H9 (cell line): ENCODE measurements at regions not wholly inside any gene's neighbourhood (a gene's known extent, or its start where the extent isn't known, plus 50 kb on each side); places are given as distances from the start of the nearest gene placed in this dataset.
A peak's percentile ranks its signal among the peaks of the same experiment; 100 is the strongest.

Experiments used
- DNase-seq: peaks from one replicate; pipeline ENCODE4 v3.0.0-alpha.2; 2017
- H2AFZ ChIP-seq: one replicate; pipeline ENCODE4 v1.6.1; 2013; ENCODE audit warnings: mild to moderate bottlenecking, low read length, control low read depth, moderate library complexity
- H2AK5ac ChIP-seq: 2 replicates; pipeline ENCODE4 v1.6.1; 2013; ENCODE audit warnings: low read length, control low read depth, mixed read lengths; ENCODE audit not compliant: insufficient read length
- H2BK120ac ChIP-seq: one replicate; pipeline ENCODE4 v1.6.1; 2013; ENCODE audit warnings: low read depth, mild to moderate bottlenecking, low read length, control low read depth, inconsistent platforms; ENCODE audit not compliant: poor library complexity, severe bottlenecking
- H2BK12ac ChIP-seq: 2 replicates; pipeline ENCODE4 v1.6.1; 2013; ENCODE audit warnings: low read length, control low read depth, mixed read lengths, low read depth; ENCODE audit not compliant: insufficient read length
- H2BK15ac ChIP-seq: 2 replicates; pipeline ENCODE4 v1.6.1; 2013; ENCODE audit warnings: low read depth, low read length, control low read depth
- H2BK20ac ChIP-seq: one replicate; pipeline ENCODE4 v1.6.1; 2013; ENCODE audit warnings: low read depth, mild to moderate bottlenecking, low read length, control low read depth, inconsistent platforms; ENCODE audit not compliant: poor library complexity, severe bottlenecking
- H2BK5ac ChIP-seq: 2 replicates; pipeline ENCODE4 v1.6.1; 2013; ENCODE audit warnings: low read length, control low read depth, mixed read lengths; ENCODE audit not compliant: insufficient read length
- H3K14ac ChIP-seq: 2 replicates; pipeline ENCODE4 v1.6.1; 2013; ENCODE audit warnings: low read length, control low read depth; ENCODE audit not compliant: insufficient read depth
- H3K18ac ChIP-seq: 2 replicates; pipeline ENCODE4 v1.6.1; 2013; ENCODE audit warnings: low read depth, mild to moderate bottlenecking, mixed read lengths, low read length, control low read depth; ENCODE audit not compliant: insufficient read length
- H3K23ac ChIP-seq: 2 replicates; pipeline ENCODE4 v1.6.1; 2013; ENCODE audit warnings: low read length, control low read depth, mixed read lengths, low read depth; ENCODE audit not compliant: insufficient read length
- H3K23me2 ChIP-seq: 2 replicates; pipeline ENCODE4 v1.6.1; 2013; ENCODE audit warnings: low read depth, mild to moderate bottlenecking, mixed read lengths, low read length, control low read depth; ENCODE audit not compliant: insufficient read length, poor library complexity, severe bottlenecking
- H3K27ac ChIP-seq: 2 replicates; pipeline ENCODE4 v1.5.1; 2013; ENCODE audit warnings: low read length, control low read depth, mixed read lengths, low read depth; ENCODE audit not compliant: insufficient read length
- H3K27me3 ChIP-seq: 2 replicates; pipeline ENCODE4 v1.6.1; 2013; ENCODE audit warnings: low read length, control low read depth, inconsistent platforms; ENCODE audit not compliant: insufficient read depth
- H3K4ac ChIP-seq: 2 replicates; pipeline ENCODE4 v1.6.1; 2013; ENCODE audit warnings: low read depth, mild to moderate bottlenecking, control low read depth, inconsistent platforms, low read length, moderate library complexity
- H3K4me1 ChIP-seq: 2 replicates; pipeline ENCODE4 v1.6.1; 2013; ENCODE audit warnings: low read length, control low read depth, inconsistent platforms; ENCODE audit not compliant: insufficient read depth
- H3K4me2 ChIP-seq: 2 replicates; pipeline ENCODE4 v1.6.1; 2013; ENCODE audit warnings: low read length, control low read depth, mixed read lengths; ENCODE audit not compliant: insufficient read length, insufficient read depth
- H3K56ac ChIP-seq: 2 replicates; pipeline ENCODE4 v1.6.1; 2013; ENCODE audit warnings: low read depth, mild to moderate bottlenecking, mixed read lengths, low read length, control low read depth; ENCODE audit not compliant: insufficient read length
- H3K79me1 ChIP-seq: 2 replicates; pipeline ENCODE4 v1.6.1; 2013; ENCODE audit warnings: low read depth, mild to moderate bottlenecking, moderate library complexity, low read length, control low read depth, inconsistent platforms; ENCODE audit not compliant: insufficient read depth, poor library complexity, severe bottlenecking
- H3K79me2 ChIP-seq: 2 replicates; pipeline ENCODE4 v1.6.1; 2013; ENCODE audit warnings: low read length, control low read depth, inconsistent platforms; ENCODE audit not compliant: insufficient read depth
- H3K9ac ChIP-seq: 2 replicates; pipeline ENCODE4 v1.6.1; 2013; ENCODE audit warnings: low read length, control low read depth, mixed read lengths; ENCODE audit not compliant: insufficient read length; ENCODE audit errors: extremely low read depth
- H3K9me3 ChIP-seq: one replicate; pipeline ENCODE4 v1.6.1; 2013; ENCODE audit warnings: low read depth, low read length, inconsistent platforms; ENCODE audit not compliant: control insufficient read depth
- H3T11ph ChIP-seq: one replicate; pipeline ENCODE4 v1.6.1; 2013; ENCODE audit warnings: mild to moderate bottlenecking, low read length, control low read depth, inconsistent platforms
- H4K20me1 ChIP-seq: one replicate; pipeline ENCODE4 v1.6.1; 2013; ENCODE audit not compliant: control insufficient read depth, insufficient read length, insufficient read depth
- H4K5ac ChIP-seq: 2 replicates; pipeline ENCODE4 v1.6.1; 2013; ENCODE audit warnings: low read depth, mild to moderate bottlenecking, mixed read lengths, low read length, control low read depth; ENCODE audit not compliant: insufficient read length
- H4K8ac ChIP-seq: replicated peaks from 2 replicates; pipeline ENCODE4 v1.6.1; 2013; ENCODE audit warnings: low read length, control low read depth, mixed read lengths, low read depth; ENCODE audit not compliant: insufficient read length
- H4K91ac ChIP-seq: 2 replicates; pipeline ENCODE4 v1.6.1; 2013; ENCODE audit warnings: low read depth, mild to moderate bottlenecking, moderate library complexity, mixed read lengths, low read length, control low read depth; ENCODE audit not compliant: insufficient read length
- H3K27ac Mint-ChIP-seq, 3 experiments: 2 replicates in 2 of 3; 3 replicates in 1 of 3; pipeline ENCODE4 v1.8.0; 2020 to 2021; ENCODE audit warnings: mixed read lengths in 3 of 3, mild to moderate bottlenecking in 1 of 3, moderate library complexity in 1 of 3
- H3K27me3 Mint-ChIP-seq: 2 replicates; pipeline ENCODE4 v1.8.0; 2021; ENCODE audit warnings: low read depth, mild to moderate bottlenecking, moderate library complexity, mixed read lengths
- H3K36me3 Mint-ChIP-seq, 3 experiments: 2 replicates in 2 of 3; 3 replicates in 1 of 3; pipeline ENCODE4 v1.8.0; 2020 to 2021; ENCODE audit warnings: low read depth in 3 of 3, mixed read lengths in 3 of 3; ENCODE audit not compliant: insufficient read depth in 1 of 3
- H3K4me1 Mint-ChIP-seq, 2 experiments: 2 replicates each; pipeline ENCODE4 v1.8.0; 2020; ENCODE audit warnings: mixed read lengths in 2 of 2
- H3K4me3 Mint-ChIP-seq, 2 experiments: 2 replicates in 1 of 2; 3 replicates in 1 of 2; pipeline ENCODE4 v1.8.0; 2020 to 2021; ENCODE audit warnings: mild to moderate bottlenecking in 2 of 2, mixed read lengths in 2 of 2, moderate library complexity in 1 of 2
- H3K9me3 Mint-ChIP-seq, 2 experiments: 2 replicates in 1 of 2; 3 replicates in 1 of 2; pipeline ENCODE4 v1.8.0; 2020; ENCODE audit warnings: mild to moderate bottlenecking in 2 of 2, mixed read lengths in 2 of 2, moderate library complexity in 1 of 2
- CTCF ChIP-seq: fragments of 200-600 bp; sonication (generic); conservative IDR thresholded peaks from 3 replicates; pipeline ENCODE4 v1.8.0; 2021; ENCODE audit warnings: antibody characterized with exemption, mild to moderate bottlenecking
- WGBS: extraction: QIAGEN DNeasy Blood & Tissue Kit; methylation state at CpG from one replicate; pipeline ENCODE4 v1.1.7; 2013; ENCODE audit warnings: missing lambda C conversion rate, low lambda C conversion rate, mixed read lengths; ENCODE audit not compliant: insufficient read length; ENCODE audit errors: extremely low coverage; 5-methylcytosine and 5-hydroxymethylcytosine counted together

- H2AFZ ChIP-seq = no peak overlapping the region
- no peaks in the 10 kb centered on the region for H3K27me3 ChIP-seq
- H2BK5ac ChIP-seq = no peak overlapping the region
- H4K20me1 ChIP-seq = no peaks in the 10 kb centered on the region
- H3K4me2 ChIP-seq = no peak overlapping the region
- peaks cover 3 to 8% of the 10 kb centered on the region in 2 experiments; a peak in 3 of 4 replicates for H3K4me1 Mint-ChIP-seq
- no peak overlapping the region for H2BK15ac ChIP-seq
- H3T11ph ChIP-seq = no peak overlapping the region
- H3K27ac Mint-ChIP-seq = 0 out of 7 replicates have a peak overlapping the region, but pooled peaks of 1 of the 3 experiments have one; percentile 15
- no peak overlapping the region for H3K23ac ChIP-seq
- no peak overlapping the region for H2BK120ac ChIP-seq
- H3K23me2 ChIP-seq = no peaks in the 10 kb centered on the region
- no peak overlapping the region for H4K91ac ChIP-seq
- no peaks in the 10 kb centered on the region for H3K9me3 ChIP-seq
- no peaks in the 10 kb centered on the region for H3K27me3 Mint-ChIP-seq
- H4K5ac ChIP-seq = no peak overlapping the region
- H3K14ac ChIP-seq = no peak overlapping the region
- DNase-seq = no peak
- H3K9me3 Mint-ChIP-seq = no peaks in the 10 kb centered on the region
- no peak overlapping the region for H4K8ac ChIP-seq
- no peak overlapping the region for H3K56ac ChIP-seq
- H3K4me1 ChIP-seq = peaks cover 2% of the 10 kb centered on the region; the same call in 1 of the 2 replicates
- H2BK12ac ChIP-seq = no peak overlapping the region
- H3K27ac ChIP-seq = no peak overlapping the region
- no peak overlapping the region for H2BK20ac ChIP-seq
- no peak overlapping the region for H2AK5ac ChIP-seq
- TF ChIP-seq CTCF = no peak
- WGBS = no CpG with 5 or more reads among the region's 4 CpGs
- H3K79me2 ChIP-seq = no peaks in the 10 kb centered on the region
- no peak overlapping the region for H3K9ac ChIP-seq
- no peak overlapping the region for H3K4ac ChIP-seq
- H3K79me1 ChIP-seq = no peaks in the 10 kb centered on the region
- no peak overlapping the region for H3K4me3 Mint-ChIP-seq
- no peak overlapping the region for H3K18ac ChIP-seq
- peaks cover 2 to 4% (median 4%) of the 10 kb centered on the region in 3 experiments; a peak in 3 of 7 replicates for H3K36me3 Mint-ChIP-seq
Measured at GRCh38 chr5:124935065-124935464, 188.6 kb upstream of the ZNF608 start.
